Heart left ventricle (tissue), 13 donors: ENCODE measurements at regions not wholly inside any gene's neighbourhood (a gene's known extent, or its start where the extent isn't known, plus 50 kb on each side); places are given as distances from the start of the nearest gene placed in this dataset.

ENCODE experiments used
- POLR2A ChIP-seq, 2 donors: fragments of 450-650 bp; IDR thresholded peaks; one replicate each; pipeline ENCODE4 v1.6.1; 2017; ENCODE audit warnings: antibody characterized with exemption in 2 of 2, mild to moderate bottlenecking in 2 of 2, moderate library complexity in 2 of 2
- TF ChIP-seq, protein P1 (sequence below), 12 donors: fragments of 200-600 bp; sonication (generic) in 4 of 12; IDR thresholded peaks; one replicate each; pipeline versions ENCODE4 v1.5.0 to v1.8.0; 2018 to 2022; ENCODE audit warnings: antibody characterized with exemption in 12 of 12, mild to moderate bottlenecking in 5 of 12
- donor health status: ischemic (EF 13 %, LVEDD 7.1; RV severe dilation, severe dysfunction).
- donor health status: DM: no; HTN: yes; CAD: no.
- donor health status: DM: no; HTN: no; CAD: no.
- donor health status: ischemic (EF 25% LVEDD 6.9; RV normal size, moderate dysfunction).
- donor health status: ischemic (EF 25% LVEDD 5.7; RV mildly dilated, moderate dysfunction).
- donor health status: ischemic (EF 35%, LVEDD 5.7; RV mildly dilated, moderate dysfunction).
- donor health status: nonischemic (EF 11% LVEDD 7.7; RV severe dilation, severe dysfunction).
- donor health status: DM: yes; HTN: yes; CAD: no.
- donor health status: PGD.
- donor health status: ischemic (EF 29% LVEDD 5.4; RV normal size, mild dysfunction).
- donor health status: nonischemic (EF 23%, LVEDD 6.1; RV moderate dilation, normal function).

- TF ChIP-seq, protein P1, sequence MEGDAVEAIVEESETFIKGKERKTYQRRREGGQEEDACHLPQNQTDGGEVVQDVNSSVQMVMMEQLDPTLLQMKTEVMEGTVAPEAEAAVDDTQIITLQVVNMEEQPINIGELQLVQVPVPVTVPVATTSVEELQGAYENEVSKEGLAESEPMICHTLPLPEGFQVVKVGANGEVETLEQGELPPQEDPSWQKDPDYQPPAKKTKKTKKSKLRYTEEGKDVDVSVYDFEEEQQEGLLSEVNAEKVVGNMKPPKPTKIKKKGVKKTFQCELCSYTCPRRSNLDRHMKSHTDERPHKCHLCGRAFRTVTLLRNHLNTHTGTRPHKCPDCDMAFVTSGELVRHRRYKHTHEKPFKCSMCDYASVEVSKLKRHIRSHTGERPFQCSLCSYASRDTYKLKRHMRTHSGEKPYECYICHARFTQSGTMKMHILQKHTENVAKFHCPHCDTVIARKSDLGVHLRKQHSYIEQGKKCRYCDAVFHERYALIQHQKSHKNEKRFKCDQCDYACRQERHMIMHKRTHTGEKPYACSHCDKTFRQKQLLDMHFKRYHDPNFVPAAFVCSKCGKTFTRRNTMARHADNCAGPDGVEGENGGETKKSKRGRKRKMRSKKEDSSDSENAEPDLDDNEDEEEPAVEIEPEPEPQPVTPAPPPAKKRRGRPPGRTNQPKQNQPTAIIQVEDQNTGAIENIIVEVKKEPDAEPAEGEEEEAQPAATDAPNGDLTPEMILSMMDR (IDR thresholded peaks at IDR 0.05): no peak
- TF ChIP-seq POLR2A (IDR thresholded peaks at IDR 0.05): no peak
Measured at GRCh38 chr7:53699215-53699837, 663.9 kb downstream of the POM121L12 start.
